ENCODE measurements at regions not wholly inside any gene's neighbourhood (a gene's known extent, or its start where the extent isn't known, plus 50 kb on each side); places are given as distances from the start of the nearest gene placed in this dataset.

- H3K27me3 Mint-ChIP-seq (ENCODE audit: unreplicated experiment), result peaks cover 29% of the 10 kb centered on the region
- peaks cover 65% of the 10 kb centered on the region for H3K4me1 Mint-ChIP-seq (ENCODE audit: unreplicated experiment)
- H3K9me3 Mint-ChIP-seq (ENCODE audit: unreplicated experiment), result no peaks in the 10 kb centered on the region
- DNase-seq (ENCODE audit: low spot score), result no peak
- peak overlapping the region; percentile 75 for H3K4me3 Mint-ChIP-seq (ENCODE audit: unreplicated experiment)
- H3K27ac Mint-ChIP-seq (ENCODE audit: unreplicated experiment), result no peak overlapping the region
- no peaks in the 10 kb centered on the region for H3K36me3 Mint-ChIP-seq (ENCODE audit: low read depth, unreplicated experiment)
- no peak for TF ChIP-seq CTCF (IDR thresholded peaks at IDR 0.05; ENCODE audit: unreplicated experiment)
Measured at GRCh38 chr6:28775405-28776129, 148.2 kb downstream of the TRIM27 start.

- no peak for DNase-seq (ENCODE audit: low spot score)
- Mint-ChIP-seq H3K4me1 (ENCODE audit: unreplicated experiment) (peaks cover 65% of the 10 kb centered on the region), H3K36me3 (ENCODE audit: low read depth, unreplicated experiment) (no peaks in the 10 kb centered on the region), H3K4me3 (ENCODE audit: unreplicated experiment) (peak overlapping the region; percentile 49), H3K27ac (ENCODE audit: unreplicated experiment) (no peak overlapping the region), H3K27me3 (ENCODE audit: unreplicated experiment) (peaks cover 31% of the 10 kb centered on the region), H3K9me3 (ENCODE audit: unreplicated experiment) (no peaks in the 10 kb centered on the region)
- TF ChIP-seq CTCF (IDR thresholded peaks at IDR 0.05; ENCODE audit: unreplicated experiment), result no peak
Measured at GRCh38 chr6:28776269-28777146, 147.3 kb downstream of the TRIM27 start.

DNA sequence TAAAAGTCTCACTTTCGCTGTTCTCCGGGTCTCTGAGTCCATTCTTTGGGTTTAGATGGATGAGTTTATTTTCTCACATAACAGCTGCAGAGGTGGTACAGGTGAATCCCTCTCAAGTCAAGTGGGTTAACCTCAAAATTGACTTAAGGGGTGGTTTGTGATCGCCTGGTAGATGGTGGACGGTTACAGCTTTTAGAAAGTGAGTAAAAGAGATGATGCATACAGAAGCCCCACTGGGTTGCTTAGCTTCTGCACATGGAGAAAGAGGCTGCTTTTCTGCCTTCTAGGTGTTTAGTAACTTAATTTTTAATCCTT is 146.7 kb downstream of the TRIM27 start:
- Mint-ChIP-seq H3K4me1 (ENCODE audit: unreplicated experiment) (peaks cover 63% of the 10 kb centered on the region), H3K27ac (ENCODE audit: unreplicated experiment) (no peak overlapping the region), H3K4me3 (ENCODE audit: unreplicated experiment) (no peak overlapping the region), H3K36me3 (ENCODE audit: low read depth, unreplicated experiment) (no peaks in the 10 kb centered on the region), H3K27me3 (ENCODE audit: unreplicated experiment) (peaks cover 30% of the 10 kb centered on the region), H3K9me3 (ENCODE audit: unreplicated experiment) (no peaks in the 10 kb centered on the region)
- no peak for DNase-seq (ENCODE audit: low spot score)
- TF ChIP-seq CTCF (IDR thresholded peaks at IDR 0.05; ENCODE audit: unreplicated experiment), result no peak

DNA sequence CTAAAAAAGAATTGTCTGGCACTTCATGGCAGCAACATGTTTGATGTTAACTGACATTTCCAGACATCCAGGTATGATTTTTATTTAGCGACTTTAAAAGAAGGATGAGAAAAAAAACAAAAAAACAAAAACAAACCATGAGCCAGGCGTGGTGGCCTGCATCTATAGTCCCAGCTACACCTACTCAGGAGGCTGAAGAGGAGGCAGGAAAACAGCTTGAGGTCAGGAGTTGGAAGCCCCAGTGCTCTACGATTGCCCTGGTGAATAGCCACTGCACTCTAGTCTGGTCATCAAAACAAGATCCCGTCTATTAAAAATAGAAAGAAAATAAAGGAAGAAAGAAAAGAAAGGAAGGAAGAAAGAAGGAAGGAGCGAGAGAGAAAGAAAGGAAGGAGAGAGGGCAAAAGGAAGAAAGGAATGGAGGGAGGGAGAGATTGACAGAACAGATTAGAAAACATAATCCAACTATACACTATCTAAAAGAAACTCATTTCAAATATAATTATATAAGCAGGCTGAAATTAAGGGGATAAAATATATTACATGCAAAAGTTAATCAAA is 141.6 kb downstream of the TRIM27 start:
- H3K27ac Mint-ChIP-seq (ENCODE audit: unreplicated experiment), result no peak overlapping the region
- H3K27me3 Mint-ChIP-seq (ENCODE audit: unreplicated experiment), result peaks cover 19% of the 10 kb centered on the region
- H3K4me1 Mint-ChIP-seq (ENCODE audit: unreplicated experiment), result peaks cover 46% of the 10 kb centered on the region
- H3K4me3 Mint-ChIP-seq (ENCODE audit: unreplicated experiment), result no peak overlapping the region
- TF ChIP-seq CTCF (IDR thresholded peaks at IDR 0.05; ENCODE audit: unreplicated experiment), result no peak
- no peak for DNase-seq (ENCODE audit: low spot score)
- no peaks in the 10 kb centered on the region for H3K9me3 Mint-ChIP-seq (ENCODE audit: unreplicated experiment)
- H3K36me3 Mint-ChIP-seq (ENCODE audit: low read depth, unreplicated experiment), result no peaks in the 10 kb centered on the region

Data from endothelial cell (in vitro differentiated cells).